Activated T-helper 1 cell treated with anti-CD3 and anti-CD28 coated beads, Interleukin-12 subunit alpha, Interleukin-12 subunit beta, Interleukin-2, Interleukin-4 antibody, amounts not matched to agents 30 ng/mL and 10 ng/mL and 1 ng/mL, durations not matched to agents 14 hours and 24 hours and 36 hours (primary cell): ENCODE measurements at regions not wholly inside any gene's neighbourhood (a gene's known extent, or its start where the extent isn't known, plus 50 kb on each side); places are given as distances from the start of the nearest gene placed in this dataset.

ENCODE experiments used
- DNase-seq: peaks from one replicate; pipeline ENCODE4 v3.0.0; 2021; ENCODE audit warnings: low spot score
- H3K27ac Mint-ChIP-seq: one replicate; pipeline ENCODE4 v1.8.0; 2021; ENCODE audit warnings: mild to moderate bottlenecking, mixed read lengths
- H3K27me3 Mint-ChIP-seq: one replicate; pipeline ENCODE4 v1.8.0; 2022; ENCODE audit warnings: mild to moderate bottlenecking, moderate library complexity, mixed read lengths; ENCODE audit not compliant: insufficient read depth
- H3K36me3 Mint-ChIP-seq: one replicate; pipeline ENCODE4 v1.8.0; 2021; ENCODE audit warnings: low read depth, mixed read lengths
- H3K4me1 Mint-ChIP-seq: one replicate; pipeline ENCODE4 v1.8.0; 2021; ENCODE audit warnings: low read depth, mixed read lengths
- H3K4me3 Mint-ChIP-seq: one replicate; pipeline ENCODE4 v1.8.0; 2021; ENCODE audit warnings: mild to moderate bottlenecking, moderate library complexity, mixed read lengths
- H3K9me3 Mint-ChIP-seq: one replicate; pipeline ENCODE4 v1.8.0; 2021; ENCODE audit warnings: mixed read lengths
- intact Hi-C: fragments of 100-400 bp; cut with micrococcal nuclease; formaldehyde crosslinking; loops from one replicate; pipeline ENCODE4 v1.15.1; 2024

DNA sequence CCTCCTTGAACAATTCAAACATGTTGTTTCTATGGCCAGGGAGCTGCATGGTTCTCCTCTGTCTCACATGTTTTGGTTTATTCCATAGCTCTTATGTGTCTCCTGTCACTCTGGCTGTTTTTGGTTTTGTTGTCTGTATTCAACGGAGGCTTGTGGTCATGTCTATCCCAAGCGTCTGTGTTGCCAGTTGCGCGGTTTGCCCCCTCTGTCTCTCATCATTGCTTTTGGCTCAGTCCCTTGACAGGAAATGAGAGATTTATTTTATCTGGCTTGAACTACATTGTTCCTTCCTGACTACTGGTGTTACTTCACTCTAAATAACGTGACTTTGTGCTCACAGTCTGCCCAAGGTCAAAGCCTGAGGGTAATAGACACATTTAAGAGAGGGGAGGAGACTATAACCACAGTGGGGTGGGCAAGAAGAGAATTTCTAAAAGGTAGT is 96.4 kb upstream of the SOX5 start:
- no peak overlapping the region for H3K27ac Mint-ChIP-seq
- peaks cover 3% of the 10 kb centered on the region for H3K9me3 Mint-ChIP-seq
- no peak for DNase-seq
- peaks cover 5% of the 10 kb centered on the region for H3K4me1 Mint-ChIP-seq
- H3K36me3 Mint-ChIP-seq, result no peaks in the 10 kb centered on the region
- no peak overlapping the region for H3K4me3 Mint-ChIP-seq
- intact Hi-C loops, result no loop called here
- H3K27me3 Mint-ChIP-seq, result no peaks in the 10 kb centered on the region

- no peak overlapping the region for H3K4me3 Mint-ChIP-seq
- DNase-seq, result no peak
- H3K9me3 Mint-ChIP-seq, result peaks cover 3% of the 10 kb centered on the region
- peaks cover 5% of the 10 kb centered on the region for H3K4me1 Mint-ChIP-seq
- H3K36me3 Mint-ChIP-seq, result no peaks in the 10 kb centered on the region
- H3K27me3 Mint-ChIP-seq, result no peaks in the 10 kb centered on the region
- H3K27ac Mint-ChIP-seq, result no peak overlapping the region
- intact Hi-C loops, result no loop called here
These were observed 95.7 kb upstream of the SOX5 start for GRCh38 chr12:24044941-24045703.

DNA sequence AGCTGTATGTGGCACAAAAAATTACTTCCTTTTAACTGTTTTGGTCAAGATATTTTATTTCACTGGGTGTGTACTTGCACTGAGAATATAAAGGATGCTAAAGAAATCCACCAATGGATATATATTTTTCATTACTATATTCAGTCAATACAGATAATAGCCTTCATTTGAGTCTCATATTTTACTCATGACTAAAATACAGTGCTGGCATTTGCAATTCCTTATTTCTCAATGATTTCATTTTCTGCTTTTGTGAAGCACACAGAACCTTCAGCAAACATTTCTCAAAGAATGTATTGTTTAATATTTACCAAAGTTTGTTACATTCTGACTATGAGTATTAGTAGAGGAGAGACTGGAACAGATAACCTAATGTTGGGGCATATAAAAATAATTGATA is 93.2 kb upstream of the SOX5 start:
- H3K4me3 Mint-ChIP-seq, result no peak overlapping the region
- no peak overlapping the region for H3K27ac Mint-ChIP-seq
- no peaks in the 10 kb centered on the region for H3K36me3 Mint-ChIP-seq
- intact Hi-C loops, result no loop called here
- no peaks in the 10 kb centered on the region for H3K27me3 Mint-ChIP-seq
- H3K4me1 Mint-ChIP-seq, result peaks cover 5% of the 10 kb centered on the region
- DNase-seq, result no peak
- H3K9me3 Mint-ChIP-seq, result peaks cover 3% of the 10 kb centered on the region

- intact Hi-C loops, result no loop called here
- Mint-ChIP-seq H3K27ac (no peak overlapping the region), H3K4me1 (no peaks in the 10 kb centered on the region), H3K36me3 (no peaks in the 10 kb centered on the region), H3K9me3 (no peaks in the 10 kb centered on the region), H3K27me3 (no peaks in the 10 kb centered on the region), H3K4me3 (no peak overlapping the region)
- DNase-seq, result no peak
These were observed 89.6 kb upstream of the SOX5 start for GRCh38 chr12:24039113-24039525.

DNA sequence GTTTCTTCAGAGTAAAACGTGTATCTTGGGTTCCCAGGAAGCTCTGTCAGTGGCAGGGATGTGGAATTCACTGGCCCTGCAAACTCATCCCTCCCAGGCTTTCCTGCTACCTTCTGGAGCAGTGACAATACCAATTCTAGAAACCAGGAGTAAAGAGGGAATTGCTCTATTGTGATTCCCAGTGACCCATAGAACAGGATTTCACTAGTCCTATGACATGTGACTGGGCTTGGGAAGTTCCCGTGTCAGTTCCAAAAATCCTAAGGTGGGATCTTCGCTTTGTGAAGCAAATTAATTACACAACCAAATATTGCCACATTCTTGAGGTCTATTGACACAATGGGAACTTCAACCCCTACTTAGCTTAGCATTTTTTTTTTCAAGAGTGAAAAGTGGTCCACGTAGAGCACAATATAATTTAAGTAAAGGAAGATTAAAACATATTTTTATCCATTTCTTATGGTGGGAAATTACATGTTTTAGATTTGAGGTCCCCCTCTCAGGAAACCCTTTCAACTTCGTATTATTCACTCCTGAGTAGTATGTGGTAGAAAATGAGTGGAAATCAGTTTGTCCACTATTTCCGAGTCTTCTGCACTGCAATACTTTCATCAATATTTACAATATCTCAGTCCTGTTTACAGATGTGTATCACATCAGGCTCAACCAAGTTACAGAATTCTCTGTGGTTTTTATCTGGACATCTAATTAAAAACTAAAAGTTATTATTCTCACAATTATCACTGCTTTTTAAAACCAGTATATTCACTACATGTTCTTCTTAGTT is 88.9 kb upstream of the SOX5 start:
- intact Hi-C loops, result no loop called here
- Mint-ChIP-seq H3K36me3 (no peaks in the 10 kb centered on the region), H3K27ac (no peak overlapping the region), H3K4me1 (no peaks in the 10 kb centered on the region), H3K4me3 (no peak overlapping the region), H3K27me3 (no peaks in the 10 kb centered on the region), H3K9me3 (no peaks in the 10 kb centered on the region)
- DNase-seq, result no peak

DNA sequence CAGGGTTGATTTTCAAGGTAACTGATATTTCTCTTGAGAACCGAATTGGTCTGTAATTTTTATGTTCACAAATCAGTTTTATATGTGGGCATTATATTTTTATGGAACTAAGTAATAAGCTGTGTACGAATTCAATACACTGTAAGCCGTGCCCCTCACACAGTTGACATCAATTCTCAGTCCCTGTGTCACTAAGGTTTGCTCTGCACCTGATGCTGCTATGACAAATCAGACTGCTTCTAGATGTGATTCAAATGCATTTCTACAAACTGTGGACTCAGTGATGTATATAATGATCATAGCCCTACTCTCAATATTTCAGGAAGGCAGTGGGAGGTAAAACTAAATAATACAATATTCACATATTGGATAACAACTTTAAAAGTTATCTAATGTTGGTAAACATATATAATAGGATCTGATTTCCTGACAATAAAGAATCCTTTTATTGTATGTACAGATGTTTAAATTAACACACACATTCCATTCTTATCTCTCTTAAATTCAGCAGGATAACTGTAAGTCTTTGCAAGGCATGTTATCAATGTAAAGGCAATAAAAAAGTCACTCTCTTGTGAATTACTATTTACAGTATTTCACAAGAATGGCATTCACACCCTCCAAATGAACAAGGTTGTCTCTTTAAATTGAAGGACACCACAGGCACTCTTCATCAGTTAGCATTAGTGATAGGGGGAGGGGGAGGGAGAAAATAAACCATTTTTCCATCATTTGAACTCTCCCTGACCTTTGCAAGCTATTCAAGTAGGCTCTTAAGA is 87.2 kb upstream of the SOX5 start:
- Mint-ChIP-seq H3K27ac (no peak overlapping the region), H3K36me3 (no peaks in the 10 kb centered on the region), H3K9me3 (no peaks in the 10 kb centered on the region), H3K4me3 (no peak overlapping the region), H3K4me1 (no peaks in the 10 kb centered on the region), H3K27me3 (no peaks in the 10 kb centered on the region)
- DNase-seq, result no peak
- intact Hi-C loops, result no loop called here

DNA sequence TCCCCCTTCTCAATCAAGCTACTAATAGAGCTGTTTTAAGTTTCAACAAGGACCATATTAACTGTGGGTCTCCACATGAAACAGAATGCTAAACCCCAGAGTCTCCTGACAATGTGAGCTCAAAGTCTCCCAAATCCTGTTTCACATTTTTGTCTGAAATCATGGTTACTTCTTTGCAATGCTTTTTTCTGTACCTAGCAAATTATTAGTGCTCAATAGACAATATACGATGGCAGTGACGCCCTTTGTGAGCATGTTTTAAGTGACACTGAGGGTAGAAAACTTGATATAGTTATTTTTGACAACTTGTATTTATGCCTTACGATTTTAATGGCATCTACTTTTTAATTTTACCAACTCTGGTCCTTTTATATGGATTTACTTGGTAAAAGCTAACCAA is 85.4 kb upstream of the SOX5 start:
- Mint-ChIP-seq H3K4me3 (no peak overlapping the region), H3K27me3 (no peaks in the 10 kb centered on the region), H3K9me3 (no peaks in the 10 kb centered on the region), H3K36me3 (no peaks in the 10 kb centered on the region), H3K4me1 (no peaks in the 10 kb centered on the region), H3K27ac (no peak overlapping the region)
- DNase-seq, result no peak
- intact Hi-C loops, result no loop called here

DNA sequence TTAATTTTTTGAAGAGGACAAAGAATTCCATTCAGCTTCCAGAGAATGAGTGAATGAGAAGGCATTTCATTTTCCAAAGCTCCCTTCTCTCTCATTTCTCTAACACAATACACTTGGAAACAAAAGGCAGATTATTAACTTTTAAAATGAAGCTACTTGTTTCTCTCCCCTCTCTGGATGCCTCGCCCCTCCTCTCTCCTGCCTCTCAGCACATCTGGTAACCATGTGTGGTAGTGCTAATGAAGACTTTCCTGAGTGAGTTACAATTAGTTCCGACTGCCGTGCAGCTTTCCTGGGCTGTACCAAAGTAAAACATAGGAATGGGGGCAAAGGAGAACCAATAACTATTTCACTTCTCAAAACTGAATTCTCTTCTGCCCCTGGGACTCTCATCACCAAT is 84.7 kb upstream of the SOX5 start:
- no peak for DNase-seq
- no peak overlapping the region for H3K4me3 Mint-ChIP-seq
- H3K27me3 Mint-ChIP-seq, result no peaks in the 10 kb centered on the region
- H3K4me1 Mint-ChIP-seq, result no peaks in the 10 kb centered on the region
- no peak overlapping the region for H3K27ac Mint-ChIP-seq
- intact Hi-C loops, result no loop called here
- no peaks in the 10 kb centered on the region for H3K9me3 Mint-ChIP-seq
- H3K36me3 Mint-ChIP-seq, result no peaks in the 10 kb centered on the region

- no peaks in the 10 kb centered on the region for H3K9me3 Mint-ChIP-seq
- H3K27ac Mint-ChIP-seq, result no peak overlapping the region
- H3K36me3 Mint-ChIP-seq, result no peaks in the 10 kb centered on the region
- H3K4me1 Mint-ChIP-seq, result no peaks in the 10 kb centered on the region
- H3K4me3 Mint-ChIP-seq, result no peak overlapping the region
- no peaks in the 10 kb centered on the region for H3K27me3 Mint-ChIP-seq
- intact Hi-C loops, result no loop called here
- DNase-seq, result no peak
These were observed 77.9 kb upstream of the SOX5 start for GRCh38 chr12:24027352-24027751.

DNA sequence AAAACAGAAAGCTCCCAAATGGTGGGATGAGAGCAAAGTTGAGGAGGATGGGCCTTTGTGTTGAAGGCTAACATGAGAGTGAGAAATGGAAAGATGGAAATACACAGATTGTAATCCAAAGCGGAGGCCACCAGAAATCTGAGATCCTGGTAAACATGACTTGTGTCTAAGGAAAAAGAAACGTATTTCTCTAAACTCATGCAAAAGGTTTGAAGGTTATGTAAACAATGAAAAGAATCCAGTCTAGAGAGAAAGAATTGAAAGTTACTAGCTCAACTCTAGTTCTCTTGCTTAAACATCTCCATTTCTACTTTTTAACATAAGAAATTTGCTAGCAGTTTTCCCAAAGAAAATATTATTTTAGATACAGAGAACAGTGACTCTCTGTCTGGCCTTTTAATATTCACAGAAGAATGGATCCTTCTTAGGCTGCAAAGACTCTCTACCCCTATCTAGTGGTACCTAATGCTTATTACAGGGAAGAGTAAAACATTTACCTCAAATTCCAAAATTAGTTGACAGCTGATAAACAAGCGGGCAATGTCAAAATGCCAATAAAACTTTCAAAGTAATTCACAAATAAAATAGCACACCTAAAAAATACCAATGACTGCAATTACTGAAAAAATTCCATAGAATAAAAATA is 75.8 kb upstream of the SOX5 start:
- Mint-ChIP-seq H3K36me3 (no peaks in the 10 kb centered on the region), H3K27ac (no peak overlapping the region), H3K27me3 (no peaks in the 10 kb centered on the region), H3K4me3 (no peak overlapping the region), H3K9me3 (no peaks in the 10 kb centered on the region), H3K4me1 (no peaks in the 10 kb centered on the region)
- intact Hi-C loops, result no loop called here
- no peak for DNase-seq

GRCh38 chr12:24023081-24023480 is 73.6 kb upstream of the SOX5 start:
- no peaks in the 10 kb centered on the region for H3K9me3 Mint-ChIP-seq
- intact Hi-C loops, result no loop called here
- H3K4me3 Mint-ChIP-seq, result no peak overlapping the region
- H3K4me1 Mint-ChIP-seq, result no peaks in the 10 kb centered on the region
- no peak for DNase-seq
- no peak overlapping the region for H3K27ac Mint-ChIP-seq
- no peaks in the 10 kb centered on the region for H3K36me3 Mint-ChIP-seq
- no peaks in the 10 kb centered on the region for H3K27me3 Mint-ChIP-seq

DNA sequence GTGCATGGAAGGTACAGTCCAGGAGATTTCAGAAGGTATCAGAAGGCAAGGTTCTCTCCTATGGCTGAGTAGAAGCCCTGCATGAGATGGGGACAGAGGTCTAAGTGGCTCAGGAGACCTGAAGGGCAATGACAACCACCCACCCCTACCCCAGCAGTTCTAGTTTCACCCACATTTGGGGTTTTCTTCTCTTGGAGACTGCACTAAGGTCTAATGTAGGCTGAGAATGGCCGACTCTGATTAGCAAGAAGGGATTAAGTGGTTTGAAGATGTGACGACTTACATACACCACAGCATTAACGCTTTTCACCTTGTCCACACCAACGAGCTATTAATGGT is 71.7 kb upstream of the SOX5 start:
- H3K4me1 Mint-ChIP-seq, result no peaks in the 10 kb centered on the region
- H3K36me3 Mint-ChIP-seq, result no peaks in the 10 kb centered on the region
- intact Hi-C loops, result no loop called here
- no peak overlapping the region for H3K4me3 Mint-ChIP-seq
- DNase-seq, result no peak
- H3K27ac Mint-ChIP-seq, result no peak overlapping the region
- H3K27me3 Mint-ChIP-seq, result no peaks in the 10 kb centered on the region
- no peaks in the 10 kb centered on the region for H3K9me3 Mint-ChIP-seq
